ENCODE measurements at regions not wholly inside any gene's neighbourhood (a gene's known extent, or its start where the extent isn't known, plus 50 kb on each side); places are given as distances from the start of the nearest gene placed in this dataset.

DNA sequence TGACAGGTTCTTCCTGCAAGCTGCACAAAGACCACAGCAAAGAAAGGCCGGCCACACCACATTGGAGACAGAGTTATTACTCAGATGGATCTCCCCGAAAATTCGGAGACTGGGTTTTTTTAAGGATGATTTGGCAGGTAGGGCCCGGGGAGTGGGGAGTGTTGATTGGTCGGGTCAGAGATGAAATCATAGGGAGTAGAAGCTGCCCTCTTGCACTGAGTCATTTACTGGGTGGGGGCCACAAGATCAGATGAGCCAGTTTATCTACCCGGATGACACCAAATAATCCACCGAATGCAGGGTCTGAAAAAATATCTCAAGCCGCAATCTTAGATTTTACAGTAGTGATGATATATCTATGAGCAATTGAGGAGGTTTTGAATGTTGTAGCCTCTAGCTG, 401.8 kb upstream of the FAT3 start:
- TF ChIP-seq, protein P1, sequence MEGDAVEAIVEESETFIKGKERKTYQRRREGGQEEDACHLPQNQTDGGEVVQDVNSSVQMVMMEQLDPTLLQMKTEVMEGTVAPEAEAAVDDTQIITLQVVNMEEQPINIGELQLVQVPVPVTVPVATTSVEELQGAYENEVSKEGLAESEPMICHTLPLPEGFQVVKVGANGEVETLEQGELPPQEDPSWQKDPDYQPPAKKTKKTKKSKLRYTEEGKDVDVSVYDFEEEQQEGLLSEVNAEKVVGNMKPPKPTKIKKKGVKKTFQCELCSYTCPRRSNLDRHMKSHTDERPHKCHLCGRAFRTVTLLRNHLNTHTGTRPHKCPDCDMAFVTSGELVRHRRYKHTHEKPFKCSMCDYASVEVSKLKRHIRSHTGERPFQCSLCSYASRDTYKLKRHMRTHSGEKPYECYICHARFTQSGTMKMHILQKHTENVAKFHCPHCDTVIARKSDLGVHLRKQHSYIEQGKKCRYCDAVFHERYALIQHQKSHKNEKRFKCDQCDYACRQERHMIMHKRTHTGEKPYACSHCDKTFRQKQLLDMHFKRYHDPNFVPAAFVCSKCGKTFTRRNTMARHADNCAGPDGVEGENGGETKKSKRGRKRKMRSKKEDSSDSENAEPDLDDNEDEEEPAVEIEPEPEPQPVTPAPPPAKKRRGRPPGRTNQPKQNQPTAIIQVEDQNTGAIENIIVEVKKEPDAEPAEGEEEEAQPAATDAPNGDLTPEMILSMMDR (IDR thresholded peaks at IDR 0.05) = no peak
- Histone ChIP-seq H3K27me3 (no peaks in the 10 kb centered on the region), H3K9ac (ENCODE audit: low read depth in 2 of 2, low read length in 2 of 2) (no peak overlapping the region), H3K9me3 (no peaks in the 10 kb centered on the region), H3K36me3 (no peaks in the 10 kb centered on the region), H3K4me1 (no peaks in the 10 kb centered on the region), H3K4me3 (no peak overlapping the region), H3K27ac (no peak overlapping the region)
- intact Hi-C loops (cut with DNase I) = no loop called here
- no peak for DNase-seq

DNA sequence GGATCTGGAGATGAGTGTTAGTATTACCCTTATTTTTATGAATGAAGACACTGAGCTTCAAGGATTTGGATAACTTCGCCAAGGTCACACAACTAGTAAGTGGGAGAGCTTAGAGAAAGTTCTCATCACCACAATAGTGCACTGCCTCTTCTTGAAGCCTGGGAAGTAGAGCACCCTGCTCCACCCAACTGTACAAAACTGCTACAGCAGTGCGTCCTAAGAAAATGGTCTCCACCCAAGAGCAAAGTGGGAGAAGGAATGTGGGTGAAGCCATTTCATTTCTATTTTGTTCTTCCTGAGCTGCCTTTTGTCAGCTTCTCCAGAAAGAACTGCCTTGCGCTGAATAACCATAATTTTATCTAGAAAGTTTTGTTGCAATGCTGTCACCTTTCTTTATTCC, 403.9 kb upstream of the FAT3 start:
- TF ChIP-seq, protein P1 (IDR thresholded peaks at IDR 0.05) = no peak
- Histone ChIP-seq H3K9ac (ENCODE audit: low read depth in 2 of 2, low read length in 2 of 2) (no peak overlapping the region), H3K4me1 (no peaks in the 10 kb centered on the region), H3K27ac (no peak overlapping the region), H3K9me3 (no peaks in the 10 kb centered on the region), H3K36me3 (no peaks in the 10 kb centered on the region), H3K27me3 (no peaks in the 10 kb centered on the region), H3K4me3 (no peak overlapping the region)
- DNase-seq = no peak
- intact Hi-C loops (cut with DNase I) = no loop called here

DNA sequence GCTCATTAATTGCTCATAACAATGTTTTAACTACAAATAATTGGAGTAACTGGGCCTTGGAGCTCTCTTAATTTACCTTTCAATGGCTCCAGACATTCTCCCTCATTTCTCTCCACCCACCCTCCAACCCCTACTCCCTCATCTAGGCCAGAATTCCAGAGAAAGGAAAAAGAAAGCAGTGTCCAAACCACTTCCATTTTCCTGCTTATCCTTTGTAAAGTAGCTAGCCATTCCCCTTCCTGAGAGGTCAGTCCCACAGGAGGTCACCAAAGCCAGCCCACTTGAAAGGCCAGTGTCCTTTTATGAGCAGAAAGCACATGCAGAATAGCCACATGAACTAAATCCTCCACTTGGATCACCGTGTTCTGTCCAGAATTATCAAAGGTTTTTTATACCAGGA, 404.8 kb upstream of the FAT3 start:
- no peaks in the 10 kb centered on the region for H3K27me3 ChIP-seq
- H3K4me3 ChIP-seq = no peak overlapping the region
- TF ChIP-seq, protein P1 (IDR thresholded peaks at IDR 0.05) = no peak
- H3K4me1 ChIP-seq = no peaks in the 10 kb centered on the region
- intact Hi-C loops (cut with DNase I) = no loop called here
- no peaks in the 10 kb centered on the region for H3K36me3 ChIP-seq
- H3K9ac ChIP-seq (ENCODE audit: low read depth in 2 of 2, low read length in 2 of 2) = no peak overlapping the region
- DNase-seq = no peak
- no peak overlapping the region for H3K27ac ChIP-seq
- H3K9me3 ChIP-seq = no peaks in the 10 kb centered on the region

DNA sequence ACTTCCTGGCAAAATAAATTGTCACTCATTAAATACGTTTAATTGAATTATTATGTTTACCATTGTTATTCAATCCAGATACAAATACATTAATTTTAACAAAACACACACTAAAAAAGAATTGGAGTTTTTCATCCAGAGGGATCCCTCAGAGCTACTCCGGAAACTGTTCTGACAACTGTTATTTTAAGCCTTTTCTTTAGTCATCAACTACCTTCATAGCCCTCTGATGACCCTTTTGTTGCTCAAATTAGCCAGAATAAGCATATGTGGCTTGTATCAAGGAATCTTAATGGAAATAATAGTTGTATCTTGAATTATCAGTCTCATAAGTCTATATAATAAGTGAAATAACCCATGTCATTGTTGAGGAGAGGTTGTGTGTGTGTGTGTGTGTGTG, 405.4 kb upstream of the FAT3 start:
- H3K27ac ChIP-seq = no peak overlapping the region
- no peak overlapping the region for H3K9ac ChIP-seq (ENCODE audit: low read depth in 2 of 2, low read length in 2 of 2)
- intact Hi-C loops (cut with DNase I) = no loop called here
- H3K4me3 ChIP-seq = no peak overlapping the region
- DNase-seq = no peak
- no peaks in the 10 kb centered on the region for H3K9me3 ChIP-seq
- no peaks in the 10 kb centered on the region for H3K36me3 ChIP-seq
- no peaks in the 10 kb centered on the region for H3K4me1 ChIP-seq
- TF ChIP-seq, protein P1 (IDR thresholded peaks at IDR 0.05) = no peak
- H3K27me3 ChIP-seq = no peaks in the 10 kb centered on the region

DNA sequence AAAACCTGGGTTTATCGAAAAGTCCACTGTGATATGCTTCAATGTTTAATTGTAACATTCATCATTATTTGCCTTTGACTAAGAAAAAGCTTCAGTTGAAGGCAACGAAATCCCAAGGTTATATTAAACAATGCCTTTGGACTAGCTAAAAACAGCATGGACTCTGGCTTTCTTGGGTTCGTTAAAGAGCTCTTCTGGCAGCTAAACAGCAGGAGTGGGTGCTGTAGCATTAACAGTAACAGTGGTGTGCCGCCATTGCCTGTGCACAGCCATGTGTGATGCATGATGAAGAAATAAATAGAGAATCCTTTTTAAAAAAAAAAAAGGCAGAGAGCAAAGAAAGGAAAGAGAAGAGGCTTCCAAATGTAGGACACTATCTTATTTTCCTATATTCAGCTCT, 406.6 kb upstream of the FAT3 start:
- no peak overlapping the region for H3K4me3 ChIP-seq
- H3K9me3 ChIP-seq = no peaks in the 10 kb centered on the region
- TF ChIP-seq, protein P1 (IDR thresholded peaks at IDR 0.05) = no peak

DNA sequence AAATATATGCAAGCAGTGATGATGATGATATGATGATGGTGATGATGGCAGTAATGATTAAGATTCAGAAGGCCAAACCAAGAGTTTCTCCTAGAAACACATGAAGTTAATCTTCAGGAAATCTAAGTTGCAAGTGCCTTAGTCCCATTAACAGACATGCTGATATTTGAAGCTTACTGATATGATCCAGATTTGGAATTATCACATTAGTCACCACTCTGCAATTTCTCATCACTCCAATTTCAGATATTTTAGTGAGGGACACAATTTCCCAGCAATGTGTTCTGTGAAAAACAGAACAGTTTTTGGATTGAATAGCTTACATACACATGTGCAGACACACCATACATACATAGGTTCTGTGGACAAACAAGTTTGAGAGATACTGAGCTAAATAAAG, 411.4 kb upstream of the FAT3 start:
- intact Hi-C loops (cut with DNase I) = no loop called here
- no peak overlapping the region for H3K4me3 ChIP-seq
- TF ChIP-seq, protein P1 (IDR thresholded peaks at IDR 0.05) = no peak

More for the DNA sequence above, 406.6 kb upstream of the FAT3 start:
- Histone ChIP-seq H3K4me1 (no peaks in the 10 kb centered on the region), H3K36me3 (no peaks in the 10 kb centered on the region), H3K27me3 (no peaks in the 10 kb centered on the region), H3K9ac (ENCODE audit: low read depth in 2 of 2, low read length in 2 of 2) (no peak overlapping the region), H3K27ac (no peak overlapping the region)
- intact Hi-C loops (cut with DNase I) = no loop called here
- DNase-seq = no peak

More for the DNA sequence above, 411.4 kb upstream of the FAT3 start:
- H3K9me3 ChIP-seq = no peaks in the 10 kb centered on the region
- H3K9ac ChIP-seq (ENCODE audit: low read depth in 2 of 2, low read length in 2 of 2) = no peak overlapping the region
- H3K36me3 ChIP-seq = no peaks in the 10 kb centered on the region
- no peaks in the 10 kb centered on the region for H3K27me3 ChIP-seq
- H3K27ac ChIP-seq = no peak overlapping the region
- no peak for DNase-seq
- H3K4me1 ChIP-seq = no peaks in the 10 kb centered on the region
